B cell (primary cell): ENCODE measurements at regions not wholly inside any gene's neighbourhood (a gene's known extent, or its start where the extent isn't known, plus 50 kb on each side); places are given as distances from the start of the nearest gene placed in this dataset.

Source experiments
- ATAC-seq: fragments of 200-7000 bp; cut with Tn5 transposase; one replicate; pipeline ENCODE4 v1.10.0; 2021; ENCODE audit warnings: low read depth, mild to moderate bottlenecking, moderate number of reproducible peaks, moderate library complexity
- CTCF ChIA-PET: fragments of 350-600 bp; sonication (Branson Sonifier 250); formaldehyde crosslinking; loops from one replicate; lab custom pipeline; 2021; ENCODE audit warnings: antibody characterized with exemption, inconsistent platforms; lab: Charles Lee
- POLR2A ChIA-PET: fragments of 350-600 bp; sonication (Branson Sonifier 250); formaldehyde crosslinking; loops from one replicate; lab custom pipeline; 2021; ENCODE audit warnings: antibody characterized with exemption; lab: Charles Lee
- DNase-seq: peaks from one replicate; pipeline ENCODE4 v3.0.0; 2013
- H2AFZ ChIP-seq: 2 replicates; pipeline ENCODE4 v1.6.1; 2012; ENCODE audit warnings: mild to moderate bottlenecking, low read depth, low read length; ENCODE audit not compliant: insufficient read depth, poor library complexity, severe bottlenecking
- H3K27ac ChIP-seq, 2 donors: 1 replicate in 1 of 2; 2 replicates in 1 of 2; pipeline ENCODE4 v1.5.1; 2012 to 2013; ENCODE audit warnings: low read length in 2 of 2, mild to moderate bottlenecking in 2 of 2, moderate library complexity in 1 of 2
- H3K27me3 ChIP-seq, 4 experiments: fragments of 200-600 bp in 1 of 4; sonication (generic) in 1 of 4; replicated peaks in 1 of 4; 1 replicate in 2 of 4; 2 replicates in 2 of 4; pipeline versions ENCODE4 v1.6.1 to v1.7.0; 2013 to 2016; ENCODE audit warnings: low read length in 3 of 4, mild to moderate bottlenecking in 2 of 4, mixed read lengths in 1 of 4, moderate library complexity in 1 of 4; ENCODE audit not compliant: insufficient read depth in 4 of 4, control insufficient read depth in 3 of 4; ENCODE audit errors: control extremely low read depth in 1 of 4
- H3K36me3 ChIP-seq, 2 experiments: replicated peaks in 1 of 2; 1 replicate in 1 of 2; 2 replicates in 1 of 2; pipeline versions ENCODE4 v1.6.1 to v1.7.1; 2013; ENCODE audit warnings: low read length in 1 of 2; ENCODE audit not compliant: insufficient read depth in 2 of 2, control insufficient read depth in 1 of 2; ENCODE audit errors: control extremely low read depth in 1 of 2, extremely low read depth in 1 of 2
- H3K4me1 ChIP-seq, 2 donors: fragments of 200-600 bp in 1 of 2; sonication (generic) in 1 of 2; 1 replicate in 1 of 2; 2 replicates in 1 of 2; pipeline versions ENCODE4 v1.5.1 to v1.6.1; 2013 to 2017; ENCODE audit warnings: low read length in 2 of 2; ENCODE audit not compliant: control insufficient read depth in 2 of 2, insufficient read depth in 2 of 2
- H3K4me2 ChIP-seq: replicated peaks from 2 replicates; pipeline ENCODE3; 2012; ENCODE audit warnings: mild to moderate bottlenecking, low read depth, low read length; ENCODE audit not compliant: poor library complexity, severe bottlenecking
- H3K4me3 ChIP-seq, 5 experiments: fragments of 200-600 bp in 1 of 5; sonication (generic) in 1 of 5; 1 replicate in 3 of 5; 2 replicates in 2 of 5; pipeline versions ENCODE4 v1.5.1 to v1.7.0; 2011 to 2016; ENCODE audit warnings: low read length in 4 of 5, mild to moderate bottlenecking in 4 of 5, low read depth in 2 of 5, control low read depth in 1 of 5, moderate library complexity in 1 of 5; ENCODE audit not compliant: insufficient read depth in 1 of 5; ENCODE audit errors: control extremely low read depth in 1 of 5, extremely low read depth in 1 of 5
- H3K79me2 ChIP-seq: fragments of 200-600 bp; sonication (generic); one replicate; pipeline ENCODE4 v1.6.0; 2016; ENCODE audit warnings: low read length; ENCODE audit not compliant: control insufficient read depth, insufficient read depth
- H3K9ac ChIP-seq: fragments of 200-600 bp; sonication (generic); 2 replicates; pipeline ENCODE4 v1.6.1; 2017; ENCODE audit warnings: mild to moderate bottlenecking, low read length, moderate library complexity
- H3K9me3 ChIP-seq, 3 donors: one replicate each; pipeline versions ENCODE4 v1.6.1 to v1.7.1; 2013; ENCODE audit warnings: low read length in 2 of 3; ENCODE audit not compliant: control insufficient read depth in 2 of 3, insufficient read depth in 1 of 3; ENCODE audit errors: control extremely low read depth in 1 of 3
- H4K20me1 ChIP-seq: 2 replicates; pipeline ENCODE4 v1.6.0; 2012; ENCODE audit warnings: mild to moderate bottlenecking, low read length; ENCODE audit not compliant: insufficient read depth, control insufficient read depth, poor library complexity, severe bottlenecking
- H3K27ac Mint-ChIP-seq: one replicate; pipeline ENCODE4 v1.8.0; 2021; ENCODE audit warnings: mixed read lengths
- H3K27me3 Mint-ChIP-seq: one replicate; pipeline ENCODE4 v1.8.0; 2021; ENCODE audit warnings: mixed read lengths
- H3K4me1 Mint-ChIP-seq: one replicate; pipeline ENCODE4 v1.8.0; 2021; ENCODE audit warnings: mixed read lengths
- H3K4me3 Mint-ChIP-seq: one replicate; pipeline ENCODE4 v1.8.0; 2021; ENCODE audit warnings: mixed read lengths
- H3K9me3 Mint-ChIP-seq: one replicate; pipeline ENCODE4 v1.8.0; 2022; ENCODE audit warnings: mixed read lengths; ENCODE audit not compliant: insufficient read depth
- CTCF ChIP-seq: fragments of 200-600 bp; IDR thresholded peaks from one replicate; pipeline ENCODE4 v1.8.0; 2022; ENCODE audit warnings: antibody characterized with exemption, mild to moderate bottlenecking
- EZH2 ChIP-seq: IDR thresholded peaks from 2 replicates; pipeline ENCODE4 v1.6.1; 2012; ENCODE audit warnings: borderline replicate concordance, low read depth, mild to moderate bottlenecking, moderate library complexity, low read length; ENCODE audit not compliant: insufficient read depth, poor library complexity, severe bottlenecking
- WGBS: methylation state at CpG from one replicate; pipeline ENCODE4 v1.1.5; 2013; ENCODE audit warnings: missing lambda C conversion rate; ENCODE audit not compliant: insufficient coverage; 5-methylcytosine and 5-hydroxymethylcytosine counted together
- intact Hi-C: fragments of 100-400 bp; cut with micrococcal nuclease; formaldehyde crosslinking; loops from one replicate; pipeline ENCODE4 v1.10.0; 2022

GRCh38 chr3:115537669-115538068 is 85.6 kb upstream of the GAP43 start:
- H3K27ac ChIP-seq = no peak overlapping the region
- H3K4me1 Mint-ChIP-seq = no peaks in the 10 kb centered on the region
- H3K4me1 ChIP-seq = no peaks in the 10 kb centered on the region
- H2AFZ ChIP-seq = no peak overlapping the region
- no peaks in the 10 kb centered on the region for H3K9me3 Mint-ChIP-seq
- no peaks in the 10 kb centered on the region for H4K20me1 ChIP-seq
- no peak overlapping the region for H3K4me3 ChIP-seq
- no peak overlapping the region for H3K4me2 ChIP-seq
- H3K27ac Mint-ChIP-seq = no peak overlapping the region
- DNase-seq = no peak
- ChIA-PET CTCF (no interaction called here), POLR2A (no interaction called here)
- no peak overlapping the region for H3K9ac ChIP-seq
- no peaks in the 10 kb centered on the region for H3K79me2 ChIP-seq
- no CpG with 5 or more reads among the region's 3 CpGs for WGBS
- H3K27me3 ChIP-seq = peaks cover 0 to 3% (median 0%) of the 10 kb centered on the region in 4 experiments
- intact Hi-C loops = no loop called here
- ATAC-seq = no peak
- TF ChIP-seq CTCF (no peak), EZH2 (no peak)
- H3K36me3 ChIP-seq = no peaks in the 10 kb centered on the region
- H3K27me3 Mint-ChIP-seq = peaks cover 11% of the 10 kb centered on the region
- H3K4me3 Mint-ChIP-seq = no peak overlapping the region
- H3K9me3 ChIP-seq = peaks cover 0 to 7% (median 0%) of the 10 kb centered on the region in 3 donors

GRCh38 chr3:115547207-115547606 is 76.1 kb upstream of the GAP43 start:
- Histone ChIP-seq H3K36me3 (no peaks in the 10 kb centered on the region), H3K9ac (no peak overlapping the region), H3K79me2 (no peaks in the 10 kb centered on the region), H4K20me1 (no peaks in the 10 kb centered on the region), H3K27ac (no peak overlapping the region), H3K9me3 (no peaks in the 10 kb centered on the region), H3K4me3 (no peak overlapping the region), H3K4me1 (no peaks in the 10 kb centered on the region), H2AFZ (no peak overlapping the region), H3K4me2 (no peak overlapping the region), H3K27me3 (no peaks in the 10 kb centered on the region)
- CTCF ChIA-PET = no interaction called here
- intact Hi-C loops = no loop called here
- H3K4me3 Mint-ChIP-seq = no peak overlapping the region
- no peak for TF ChIP-seq CTCF
- no peak for TF ChIP-seq EZH2
- WGBS = 87% methylated on average over 3 of the region's 3 CpGs
- no peaks in the 10 kb centered on the region for H3K4me1 Mint-ChIP-seq
- H3K27me3 Mint-ChIP-seq = peaks cover 5% of the 10 kb centered on the region
- H3K9me3 Mint-ChIP-seq = no peaks in the 10 kb centered on the region
- H3K27ac Mint-ChIP-seq = no peak overlapping the region
- no peak for DNase-seq
- POLR2A ChIA-PET = no interaction called here
- ATAC-seq = no peak
